Fibroblast of skin of back (primary cell): ENCODE measurements at regions not wholly inside any gene's neighbourhood (a gene's known extent, or its start where the extent isn't known, plus 50 kb on each side); places are given as distances from the start of the nearest gene placed in this dataset.

ENCODE experiments used
- DNase-seq: peaks from one replicate; pipeline ENCODE4 v3.0.0-alpha.2; 2013

- no peak for DNase-seq
Measured at GRCh38 chr17:33516645-33517044, 223.6 kb upstream of the ASIC2 start.

- DNase-seq: no peak
Measured at GRCh38 chr17:33517746-33518145, 224.7 kb upstream of the ASIC2 start.

GRCh38 chr17:33519692-33520091 lies 226.6 kb upstream of the ASIC2 start:
- DNase-seq: no peak

GRCh38 chr17:33520426-33521330 lies 227.6 kb upstream of the ASIC2 start:
- peak; percentile 15 for DNase-seq

- no peak for DNase-seq
Measured at GRCh38 chr17:33521784-33522183, 228.7 kb upstream of the ASIC2 start.

GRCh38 chr17:33522623-33523022 lies 229.5 kb upstream of the ASIC2 start:
- no peak for DNase-seq

- DNase-seq: no peak
Measured at GRCh38 chr17:33523577-33523981, 230.5 kb upstream of the ASIC2 start.

- DNase-seq: no peak
Measured at GRCh38 chr17:33525186-33525585, 232.1 kb upstream of the ASIC2 start.

- no peak for DNase-seq
Measured at GRCh38 chr17:33526717-33527116, 233.6 kb upstream of the ASIC2 start.

GRCh38 chr17:33527290-33527689 lies 234.2 kb upstream of the ASIC2 start:
- no peak for DNase-seq

- DNase-seq: no peak
Measured at GRCh38 chr17:33528846-33529245, 235.8 kb upstream of the ASIC2 start.

- no peak for DNase-seq
Measured at GRCh38 chr17:33529816-33530215, 236.7 kb upstream of the ASIC2 start.

GRCh38 chr17:33531311-33531710 lies 238.2 kb upstream of the ASIC2 start:
- DNase-seq: no peak

- no peak for DNase-seq
Measured at GRCh38 chr17:33534087-33534486, 241.0 kb upstream of the ASIC2 start.

- DNase-seq: no peak
Measured at GRCh38 chr17:33545124-33545523, 252.0 kb upstream of the ASIC2 start.

- DNase-seq: no peak
Measured at GRCh38 chr17:33550261-33550660, 257.2 kb upstream of the ASIC2 start.

GRCh38 chr17:33551075-33551474 lies 258.0 kb upstream of the ASIC2 start:
- DNase-seq: no peak

GRCh38 chr17:33551911-33552310 lies 258.8 kb upstream of the ASIC2 start:
- no peak for DNase-seq

- peak; percentile 82 for DNase-seq
Measured at GRCh38 chr17:33560165-33560564, 267.1 kb upstream of the ASIC2 start.

GRCh38 chr17:33560871-33561270 lies 267.8 kb upstream of the ASIC2 start:
- DNase-seq: no peak

GRCh38 chr17:33561569-33562334 lies 268.7 kb upstream of the ASIC2 start:
- peak; percentile 23 for DNase-seq

- DNase-seq: no peak
Measured at GRCh38 chr17:33562792-33563191, 269.7 kb upstream of the ASIC2 start.

GRCh38 chr17:33564146-33564545 lies 271.1 kb upstream of the ASIC2 start:
- DNase-seq: no peak

- no peak for DNase-seq
Measured at GRCh38 chr17:33567223-33567622, 274.1 kb upstream of the ASIC2 start.
